Left colon (tissue), 2 donors: ENCODE measurements at regions not wholly inside any gene's neighbourhood (a gene's known extent, or its start where the extent isn't known, plus 50 kb on each side); places are given as distances from the start of the nearest gene placed in this dataset.

ENCODE experiments used
- ATAC-seq: fragments of 200-7000 bp; cut with Tn5 transposase; one replicate; pipeline ENCODE4 v1.9.1; 2020; ENCODE audit warnings: mild to moderate bottlenecking, moderate library complexity
- DNase-seq, 2 donors: peaks; one replicate each; pipeline ENCODE4 v3.0.0-alpha.2; 2020
- intact Hi-C, 2 donors: fragments of 100-400 bp; cut with DNase I in 1 of 2; cut with micrococcal nuclease in 1 of 2; formaldehyde crosslinking; loops; one replicate each; pipeline versions ENCODE4 v1.11.2 to v1.14.0; 2022; cut with DNase I, micrococcal nuclease
- donor health status: DM: no; HTN: no; CAD: no.
- donor health status: DM: yes; HTN: yes; CAD: no.

GRCh38 chr12:127223011-127223410, 1044.0 kb upstream of the TMEM132C start:
- ATAC-seq (no peak), DNase-seq (no peak)
- intact Hi-C loops, result no loop called here

GRCh38 chr12:127223731-127224130, 1043.2 kb upstream of the TMEM132C start:
- intact Hi-C loops, result no loop called here
- DNase-seq (no peak), ATAC-seq (no peak)

- DNase-seq (no peak), ATAC-seq (no peak)
- intact Hi-C loops, result no loop called here
Observed at GRCh38 chr12:127230843-127231260, 1036.1 kb upstream of the TMEM132C start.

- no peak for ATAC-seq
- DNase-seq, result no peak
- intact Hi-C loops, result no loop called here
Observed at GRCh38 chr12:127231371-127231770, 1035.6 kb upstream of the TMEM132C start.

- ATAC-seq, result no peak
- no peak for DNase-seq
- intact Hi-C loops, result no loop called here
Observed at GRCh38 chr12:127233016-127233415, 1034.0 kb upstream of the TMEM132C start.

- no peak for ATAC-seq
- no peak for DNase-seq
- intact Hi-C loops, result no loop called here
Observed at GRCh38 chr12:127235761-127236160, 1031.2 kb upstream of the TMEM132C start.

GRCh38 chr12:127236491-127236890, 1030.5 kb upstream of the TMEM132C start:
- no peak for ATAC-seq
- DNase-seq, result no peak
- intact Hi-C loops, result no loop called here

- intact Hi-C loops, result no loop called here
- no peak for ATAC-seq
- no peak for DNase-seq
Observed at GRCh38 chr12:127237151-127237550, 1029.8 kb upstream of the TMEM132C start.

GRCh38 chr12:127238107-127238506, 1028.9 kb upstream of the TMEM132C start:
- intact Hi-C loops, result no loop called here
- no peak for DNase-seq
- no peak for ATAC-seq

- intact Hi-C loops, result no loop called here
- no peak for DNase-seq
- ATAC-seq, result no peak
Observed at GRCh38 chr12:127239781-127240180, 1027.2 kb upstream of the TMEM132C start.

GRCh38 chr12:127240249-127240929, 1026.6 kb upstream of the TMEM132C start:
- no peak for ATAC-seq
- intact Hi-C loops, result no loop called here

GRCh38 chr12:127241072-127241817, 1025.7 kb upstream of the TMEM132C start:
- no peak for DNase-seq
- no peak for ATAC-seq
- intact Hi-C loops, result no loop called here

More at GRCh38 chr12:127240249-127240929, 1026.6 kb upstream of the TMEM132C start:
- no peak for DNase-seq

GRCh38 chr12:127245009-127245408, 1022.0 kb upstream of the TMEM132C start:
- no peak for DNase-seq
- intact Hi-C loops, result no loop called here
- ATAC-seq, result no peak

GRCh38 chr12:127245437-127245836, 1021.5 kb upstream of the TMEM132C start:
- intact Hi-C loops, result no loop called here
- ATAC-seq (no peak), DNase-seq (no peak)

GRCh38 chr12:127247937-127248336, 1019.0 kb upstream of the TMEM132C start:
- intact Hi-C loops, result no loop called here
- DNase-seq, result no peak
- ATAC-seq, result no peak

GRCh38 chr12:127249428-127249827, 1017.5 kb upstream of the TMEM132C start:
- no peak for ATAC-seq
- no peak for DNase-seq
- intact Hi-C loops, result no loop called here

GRCh38 chr12:127253797-127254327, 1013.1 kb upstream of the TMEM132C start:
- ATAC-seq (no peak), DNase-seq (no peak)
- intact Hi-C loops, result no loop called here

- ATAC-seq (no peak), DNase-seq (no peak)
- intact Hi-C loops, result no loop called here
Observed at GRCh38 chr12:127254420-127254955, 1012.5 kb upstream of the TMEM132C start.

GRCh38 chr12:127257366-127257935, 1009.5 kb upstream of the TMEM132C start:
- no peak for DNase-seq
- no peak for ATAC-seq
- intact Hi-C loops, result no loop called here

- DNase-seq (no peak), ATAC-seq (no peak)
- intact Hi-C loops, result no loop called here
Observed at GRCh38 chr12:127260531-127260930, 1006.4 kb upstream of the TMEM132C start.
